Endothelial cell of umbilical vein (primary cell): ENCODE measurements at regions not wholly inside any gene's neighbourhood (a gene's known extent, or its start where the extent isn't known, plus 50 kb on each side); places are given as distances from the start of the nearest gene placed in this dataset.

Source experiments
- BruUV-seq: library from RNA; stranded (reverse); fragments of 400-500 nt; replicated peaks from 2 replicates; lab custom pipeline; 2021; lab: Mats Ljungman, UMichigan
- CTCF ChIA-PET: fragments of 300-600, 350-600 bp; sonication (Branson Sonifier 250); formaldehyde crosslinking; loops from one replicate; lab custom pipeline; 2021; ENCODE audit warnings: antibody characterized with exemption, inconsistent platforms; lab: Charles Lee
- POLR2A ChIA-PET: fragments of 300-600, 350-600 bp; sonication (Branson Sonifier 250); formaldehyde crosslinking; loops from one replicate; lab custom pipeline; 2021; ENCODE audit warnings: antibody characterized with exemption, inconsistent platforms; lab: Charles Lee
- DNase-seq: peaks from one replicate; pipeline ENCODE4 v3.0.0-alpha.2; 2011; ENCODE audit warnings: low read depth, low spot score
- FAIRE-seq: peaks from 2 replicates; lab custom pipeline; 2011; peaks lifted over from hg19 to GRCh38; lab: Jason Lieb, UNC
- H2AFZ ChIP-seq: 2 replicates; pipeline ENCODE4 v1.6.0; 2012; ENCODE audit warnings: low read depth, low read length, control low read depth, inconsistent platforms
- H3K27ac ChIP-seq: 2 replicates; pipeline ENCODE4 v1.5.1; 2011; ENCODE audit warnings: low read depth, mild to moderate bottlenecking, control low read depth, low read length, moderate library complexity; ENCODE audit not compliant: insufficient read depth
- H3K27me3 ChIP-seq, 2 experiments: 2 replicates each; pipeline versions ENCODE4 v1.6.0 to v1.6.1; 2011; ENCODE audit warnings: low read length in 2 of 2, mixed read lengths in 1 of 2; ENCODE audit not compliant: control insufficient read depth in 2 of 2, insufficient read depth in 2 of 2
- H3K36me3 ChIP-seq, 2 experiments: 2 replicates in 1 of 2; 3 replicates in 1 of 2; pipeline ENCODE4 v1.5.1; 2011; ENCODE audit warnings: low read length in 2 of 2, mild to moderate bottlenecking in 1 of 2, moderate library complexity in 1 of 2; ENCODE audit not compliant: control insufficient read depth in 2 of 2, insufficient read depth in 2 of 2; ENCODE audit errors: extremely low read depth in 1 of 2
- H3K4me1 ChIP-seq: 3 replicates; pipeline ENCODE4 v1.5.1; 2011; ENCODE audit warnings: mild to moderate bottlenecking, low read length; ENCODE audit not compliant: control insufficient read depth, insufficient read depth; ENCODE audit errors: extremely low read depth
- H3K4me2 ChIP-seq: 2 replicates; pipeline ENCODE4 v1.6.1; 2011; ENCODE audit warnings: low read length, control low read depth, mixed read lengths; ENCODE audit not compliant: insufficient read depth
- H3K4me3 ChIP-seq, 3 experiments: fragments of 200-600 bp in 1 of 3; sonication (generic), shearing (Covaris generic) in 1 of 3; replicated peaks in 1 of 3; 2 replicates each; pipeline ENCODE4 v1.5.1; 2011 to 2016; ENCODE audit warnings: control low read depth in 3 of 3, low read length in 3 of 3, mild to moderate bottlenecking in 2 of 3, inconsistent platforms in 1 of 3, low read depth in 1 of 3, moderate library complexity in 1 of 3; ENCODE audit not compliant: insufficient read depth in 1 of 3
- H3K79me2 ChIP-seq: 2 replicates; pipeline ENCODE4 v1.6.0; 2012; ENCODE audit warnings: low read length, inconsistent platforms; ENCODE audit not compliant: control insufficient read depth, insufficient read depth
- H3K9ac ChIP-seq: replicated peaks from 2 replicates; pipeline ENCODE3; 2011; ENCODE audit warnings: low read length, control low read depth; ENCODE audit not compliant: insufficient read depth; ENCODE audit errors: extremely low read depth
- H3K9me1 ChIP-seq: replicated peaks from 3 replicates; pipeline ENCODE4 v1.6.0; 2011; ENCODE audit warnings: mild to moderate bottlenecking, low read length; ENCODE audit not compliant: control insufficient read depth, insufficient read depth; ENCODE audit errors: extremely low read depth
- H3K9me3 ChIP-seq: replicated peaks from 2 replicates; pipeline ENCODE4 v1.5.1; 2012; ENCODE audit warnings: low read length, inconsistent platforms; ENCODE audit not compliant: control insufficient read depth, insufficient read depth
- H4K20me1 ChIP-seq: replicated peaks from 2 replicates; pipeline ENCODE3; 2011; ENCODE audit warnings: mild to moderate bottlenecking, low read length; ENCODE audit not compliant: control insufficient read depth, insufficient read depth; ENCODE audit errors: extremely low read depth
- CTCF ChIP-seq, 2 donors: IDR thresholded peaks; 1 replicate in 1 of 2; 2 replicates in 1 of 2; pipeline ENCODE4 v1.5.1; 2011; ENCODE audit warnings: low read length in 2 of 2, mild to moderate bottlenecking in 2 of 2, moderate library complexity in 2 of 2, control low read depth in 1 of 2, inconsistent platforms in 1 of 2, low read depth in 1 of 2; ENCODE audit not compliant: insufficient read depth in 1 of 2; ENCODE audit errors: extremely low read depth in 1 of 2
- EZH2 ChIP-seq: IDR thresholded peaks from 2 replicates; pipeline ENCODE4 v1.6.1; 2012; ENCODE audit warnings: borderline replicate concordance, low read depth, mild to moderate bottlenecking, moderate library complexity, low read length, inconsistent platforms; ENCODE audit not compliant: severe bottlenecking
- FOS ChIP-seq: IDR thresholded peaks from 2 replicates; pipeline ENCODE4 v1.6.1; 2011; ENCODE audit warnings: mild to moderate bottlenecking, low read length, moderate library complexity, borderline replicate concordance; ENCODE audit not compliant: insufficient read depth
- GATA2 ChIP-seq: IDR thresholded peaks from 2 replicates; pipeline ENCODE4 v1.7.0; 2011; ENCODE audit warnings: low read depth, mild to moderate bottlenecking, moderate library complexity, mixed read lengths, low read length; ENCODE audit not compliant: insufficient read length, insufficient read depth
- JUN ChIP-seq: IDR thresholded peaks from 2 replicates; pipeline ENCODE4 v1.6.1; 2011; ENCODE audit warnings: borderline replicate concordance, low read depth; ENCODE audit not compliant: insufficient read length, insufficient read depth
- MAX ChIP-seq: IDR thresholded peaks from 2 replicates; pipeline ENCODE4 v1.6.1; 2011; ENCODE audit not compliant: insufficient read depth, insufficient read length
- MYC ChIP-seq: IDR thresholded peaks from one replicate; pipeline ENCODE4 v1.6.1; 2011; ENCODE audit warnings: mild to moderate bottlenecking, low read depth, low read length
- POLR2A ChIP-seq: IDR thresholded peaks from 2 replicates; pipeline ENCODE4 v1.6.1; 2012; ENCODE audit warnings: low read depth, mild to moderate bottlenecking, control low read depth, low read length
- POLR2AphosphoS5 ChIP-seq: IDR thresholded peaks from 2 replicates; pipeline ENCODE4 v1.6.1; 2012; ENCODE audit warnings: low read depth, mild to moderate bottlenecking, control low read depth, low read length, moderate library complexity; ENCODE audit not compliant: insufficient read depth
- dilution Hi-C: fragments of 300-500 bp; cut with MboI; formaldehyde crosslinking; loops from one replicate; pipeline ENCODE4 v1.15.0; 2019; ENCODE audit warnings: low sequenced_read_pairs; ENCODE audit not compliant: extremely low pct_ligation_motif_present
- intact Hi-C: fragments of 100-400 bp; cut with micrococcal nuclease; formaldehyde crosslinking; loops from one replicate; pipeline ENCODE4 v1.10.0; 2022

GRCh38 chr20:11101243-11101642 is 427.4 kb upstream of the JAG1 start:
- POLR2A ChIA-PET, result no interaction called here
- no TSS peak for BruUV-seq
- H2AFZ ChIP-seq, result peak overlapping the region; percentile 93

GRCh38 chr20:11101696-11102095 is 427.9 kb upstream of the JAG1 start:
- Histone ChIP-seq H3K9ac (no peak overlapping the region), H3K79me2 (no peaks in the 10 kb centered on the region), H3K9me3 (no peaks in the 10 kb centered on the region), H3K4me2 (peak overlapping the region; percentile 59), H2AFZ (peak overlapping the region; percentile 93), H3K4me1 (peaks cover 12% of the 10 kb centered on the region), H4K20me1 (no peaks in the 10 kb centered on the region), H3K4me3 (no peak overlapping the region), H3K27ac (no peak overlapping the region), H3K36me3 (no peaks in the 10 kb centered on the region), H3K27me3 (no peaks in the 10 kb centered on the region), H3K9me1 (no peaks in the 10 kb centered on the region)
- ChIA-PET POLR2A (no interaction called here), CTCF (no interaction called here)
- dilution Hi-C loops (no loop called here), intact Hi-C loops (no loop called here)
- DNase-seq (no peak), FAIRE-seq (no peak)
- TF ChIP-seq POLR2A (no peak), MYC (no peak), POLR2AphosphoS5 (no peak), JUN (no peak), CTCF (IDR thresholded peaks at IDR 0.05; ENCODE audit: extremely low read depth in 1 of 2, insufficient read depth in 1 of 2, low read depth in 1 of 2, low read length in 2 of 2) (no peak), FOS (no peak), EZH2 (no peak), GATA2 (no peak), MAX (no peak)
- no TSS peak for BruUV-seq

More at GRCh38 chr20:11101243-11101642, 427.4 kb upstream of the JAG1 start:
- DNase-seq (peak; percentile 78), FAIRE-seq (peak; percentile 94)
- Histone ChIP-seq H3K9me1 (no peaks in the 10 kb centered on the region), H4K20me1 (no peaks in the 10 kb centered on the region), H3K4me2 (peak overlapping the region; percentile 59), H3K79me2 (no peaks in the 10 kb centered on the region), H3K27ac (no peak overlapping the region), H3K36me3 (no peaks in the 10 kb centered on the region), H3K9ac (no peak overlapping the region), H3K4me1 (peaks cover 12% of the 10 kb centered on the region), H3K9me3 (no peaks in the 10 kb centered on the region), H3K27me3 (no peaks in the 10 kb centered on the region), H3K4me3 (no peak overlapping the region)
- intact Hi-C loops (no loop called here), dilution Hi-C loops (no loop called here)
- peak; percentile 86 for TF ChIP-seq FOS
- no peak for TF ChIP-seq EZH2
- CTCF ChIA-PET, result no interaction called here
